HepG2 (cell line): ENCODE measurements at regions not wholly inside any gene's neighbourhood (a gene's known extent, or its start where the extent isn't known, plus 50 kb on each side); places are given as distances from the start of the nearest gene placed in this dataset.

Experiments
- ARID3A ChIP-seq: IDR thresholded peaks from 2 replicates; pipeline ENCODE4 v1.6.1; 2012; ENCODE audit warnings: low read depth, low read length, improper control_type of control experiment
- ARID5B ChIP-seq: IDR thresholded peaks from 2 replicates; pipeline ENCODE4 v1.4.0; 2020; ENCODE audit warnings: mild to moderate bottlenecking, missing genetic modification reagents
- CBFB ChIP-seq: sonication (generic); formaldehyde crosslinking; IDR thresholded peaks from 2 replicates; pipeline ENCODE4 v1.4.0; 2020; ENCODE audit warnings: missing genetic modification reagents
- MBNL3 ChIP-seq: fragments of 250-450 bp; sonication (Bioruptor Pico); conservative IDR thresholded peaks from 2 replicates; pipeline ENCODE4 v1.8.0; 2022; ENCODE audit warnings: mild to moderate bottlenecking, inconsistent platforms
- MEF2D ChIP-seq: sonication (generic); formaldehyde crosslinking; IDR thresholded peaks from 2 replicates; pipeline ENCODE4 v1.5.1; 2020; ENCODE audit warnings: mild to moderate bottlenecking, missing genetic modification reagents
- MEIS1 ChIP-seq: sonication (generic); formaldehyde crosslinking; IDR thresholded peaks from 2 replicates; pipeline ENCODE4 v1.9.0; 2021; ENCODE audit warnings: mild to moderate bottlenecking, missing genetic modification reagents, moderate library complexity, borderline replicate concordance
- MTA3 ChIP-seq: sonication (generic); formaldehyde crosslinking; IDR thresholded peaks from 2 replicates; pipeline ENCODE4 v1.4.0; 2020; ENCODE audit warnings: missing genetic modification reagents
- ONECUT2 ChIP-seq: sonication (generic); formaldehyde crosslinking; IDR thresholded peaks from 2 replicates; pipeline ENCODE4 v1.4.0; 2020; ENCODE audit warnings: missing genetic modification reagents
- PAF1 ChIP-seq: IDR thresholded peaks from 2 replicates; pipeline ENCODE4 v1.6.1; 2016; ENCODE audit warnings: missing genetic modification reagents, missing compliant biosample characterization
- SMARCC2 ChIP-seq: fragments of 450-650 bp; IDR thresholded peaks from 2 replicates; pipeline ENCODE4 v1.6.1; 2017; ENCODE audit warnings: antibody characterized with exemption, mild to moderate bottlenecking
- TGIF2 ChIP-seq: IDR thresholded peaks from 2 replicates; pipeline ENCODE4 v1.6.1; 2016; ENCODE audit warnings: control low read depth, missing compliant biosample characterization
- TMF1 ChIP-seq: sonication (generic); formaldehyde crosslinking; IDR thresholded peaks from 2 replicates; pipeline ENCODE4 v1.8.1; 2022; ENCODE audit warnings: low read depth, missing genetic modification reagents
- ZBTB26 ChIP-seq: IDR thresholded peaks from 2 replicates; pipeline ENCODE4 v1.6.1; 2016; ENCODE audit warnings: missing compliant biosample characterization, missing genetic modification reagents, borderline replicate concordance
- ZFAT ChIP-seq: sonication (generic); formaldehyde crosslinking; conservative IDR thresholded peaks from 2 replicates; pipeline ENCODE4 v1.8.1; 2023; ENCODE audit warnings: missing genetic modification reagents, inconsistent platforms
- ZNF503 ChIP-seq: sonication (generic); formaldehyde crosslinking; IDR thresholded peaks from 2 replicates; pipeline ENCODE4 v1.4.0; 2020; ENCODE audit warnings: missing genetic modification reagents
- ZNF558 ChIP-seq: sonication (generic); formaldehyde crosslinking; IDR thresholded peaks from 2 replicates; pipeline ENCODE4 v1.9.0; 2022; ENCODE audit warnings: mild to moderate bottlenecking, missing genetic modification reagents, borderline replicate concordance
- ZNF570 ChIP-seq: sonication (generic); formaldehyde crosslinking; IDR thresholded peaks from 2 replicates; pipeline ENCODE4 v1.4.0; 2020; ENCODE audit warnings: mild to moderate bottlenecking, missing genetic modification reagents, borderline replicate concordance

- TF ChIP-seq MEF2D (CRISPR knock-in tag), result peak; percentile 80
- peak; percentile 87; the same call in 1 of the 2 replicates for TF ChIP-seq ZNF503 (CRISPR knock-in tag)
- TF ChIP-seq MBNL3, result no peak
- TF ChIP-seq ARID3A, result peak; percentile 78
- no peak for TF ChIP-seq MTA3 (CRISPR knock-in tag)
- no peak for TF ChIP-seq MEIS1 (CRISPR knock-in tag)
- TF ChIP-seq ZNF558 (CRISPR knock-in tag), result 0 out of 2 replicates have a peak, but pooled peaks have one; percentile 31
- peak; percentile 66; the same call in 1 of the 2 replicates for TF ChIP-seq ONECUT2 (CRISPR knock-in tag)
- peak; percentile 18; the same call in 1 of the 2 replicates for TF ChIP-seq TGIF2 (CRISPR knock-in tag)
- TF ChIP-seq PAF1 (CRISPR knock-in tag), result no peak
- peak; percentile 45; the same call in 1 of the 2 replicates for TF ChIP-seq ZBTB26 (CRISPR knock-in tag)
- TF ChIP-seq SMARCC2, result no peak
- TF ChIP-seq TMF1, result no peak
- TF ChIP-seq ZNF570 (CRISPR knock-in tag), result no peak
- no peak for TF ChIP-seq ZFAT (CRISPR knock-in tag)
- TF ChIP-seq CBFB, result peak; percentile 94
- TF ChIP-seq ARID5B (CRISPR knock-in tag), result peak; percentile 99
These were observed 212.1 kb upstream of the SOX4 start (continued) for GRCh38 chr6:21381331-21381963.
